ENCODE measurements at regions not wholly inside any gene's neighbourhood (a gene's known extent, or its start where the extent isn't known, plus 50 kb on each side); places are given as distances from the start of the nearest gene placed in this dataset.

GRCh38 chr6:141035312-141036200 lies 1097.2 kb upstream of the GJE1 start:
- 51 to 69% methylated on average over 5 of the region's 5 CpGs for WGBS, 2 donors
- TF ChIP-seq POLR2A (IDR thresholded peaks at IDR 0.05) (no peak), CTCF (IDR thresholded peaks at IDR 0.05) (no peak)
- intact Hi-C loops (cut with DNase I) = no loop called here
- no peaks in the 10 kb centered on the region for H3K36me3 ChIP-seq
- no peak overlapping the region for H3K4me3 ChIP-seq
- no peaks in the 10 kb centered on the region for H3K9me3 ChIP-seq
- H3K4me1 ChIP-seq = no peaks in the 10 kb centered on the region
- H3K27me3 ChIP-seq = no peaks in the 10 kb centered on the region
- H3K27ac ChIP-seq = no peak overlapping the region
- no peak for DNase-seq

- no peak for DNase-seq
- Histone ChIP-seq H3K4me1 (no peaks in the 10 kb centered on the region), H3K9me3 (no peaks in the 10 kb centered on the region), H3K27me3 (no peaks in the 10 kb centered on the region), H3K4me3 (no peak overlapping the region), H3K27ac (no peak overlapping the region), H3K36me3 (no peaks in the 10 kb centered on the region)
- TF ChIP-seq POLR2A (IDR thresholded peaks at IDR 0.05) (no peak), CTCF (IDR thresholded peaks at IDR 0.05) (no peak)
- intact Hi-C loops (cut with DNase I) = no loop called here
Observed at GRCh38 chr6:141033101-141033500, 1099.6 kb upstream of the GJE1 start.

GRCh38 chr6:141029908-141030307 lies 1102.8 kb upstream of the GJE1 start:
- H3K27me3 ChIP-seq = no peaks in the 10 kb centered on the region
- TF ChIP-seq POLR2A (IDR thresholded peaks at IDR 0.05) (no peak), CTCF (IDR thresholded peaks at IDR 0.05) (no peak)
- 86 to 95% methylated on average over 1 of the region's 1 CpG for WGBS, 2 donors
- no peaks in the 10 kb centered on the region for H3K36me3 ChIP-seq
- no peaks in the 10 kb centered on the region for H3K9me3 ChIP-seq
- intact Hi-C loops (cut with DNase I) = no loop called here
- no peak overlapping the region for H3K27ac ChIP-seq
- DNase-seq = no peak
- no peak overlapping the region for H3K4me3 ChIP-seq
- H3K4me1 ChIP-seq = no peaks in the 10 kb centered on the region

GRCh38 chr6:141028791-141029280 lies 1103.9 kb upstream of the GJE1 start:
- H3K36me3 ChIP-seq = no peaks in the 10 kb centered on the region
- no peaks in the 10 kb centered on the region for H3K9me3 ChIP-seq
- H3K27ac ChIP-seq = no peak overlapping the region
- intact Hi-C loops (cut with DNase I) = no loop called here
- no peaks in the 10 kb centered on the region for H3K4me1 ChIP-seq
- DNase-seq = no peak
- no peak for TF ChIP-seq POLR2A (IDR thresholded peaks at IDR 0.05)
- TF ChIP-seq CTCF (IDR thresholded peaks at IDR 0.05) = no peak
- 37 to 38% methylated on average over 2 of the region's 2 CpGs for WGBS, 2 donors
- H3K27me3 ChIP-seq = no peaks in the 10 kb centered on the region
- no peak overlapping the region for H3K4me3 ChIP-seq

GRCh38 chr6:141026504-141026903 lies 1106.2 kb upstream of the GJE1 start:
- Histone ChIP-seq H3K36me3 (no peaks in the 10 kb centered on the region), H3K4me3 (no peak overlapping the region), H3K4me1 (no peaks in the 10 kb centered on the region), H3K27ac (no peak overlapping the region), H3K27me3 (no peaks in the 10 kb centered on the region), H3K9me3 (no peaks in the 10 kb centered on the region)
- 30 to 43% methylated on average over 1 of the region's 1 CpG for WGBS, 2 donors
- TF ChIP-seq CTCF (IDR thresholded peaks at IDR 0.05) (no peak), POLR2A (IDR thresholded peaks at IDR 0.05) (no peak)
- DNase-seq = no peak
- intact Hi-C loops (cut with DNase I) = no loop called here
